Thymus (tissue), 11 donors: ENCODE measurements at regions not wholly inside any gene's neighbourhood (a gene's known extent, or its start where the extent isn't known, plus 50 kb on each side); places are given as distances from the start of the nearest gene placed in this dataset.
"Not testable (repeated sequence)": the region's sequence is repeated elsewhere in the genome, so short reads cannot be mapped to it uniquely, and the experiment has no call there.

Experiments used
- DNase-seq, 9 donors: peaks; one replicate each; pipeline ENCODE4 v3.0.0-alpha.2; 2013; ENCODE audit warnings: low spot score in 9 of 9, low read depth in 6 of 9, missing footprints in 1 of 9
- H3K27ac ChIP-seq, 2 donors: one replicate each; pipeline ENCODE4 v1.5.1; 2013; ENCODE audit warnings: control low read depth in 1 of 2, low read depth in 1 of 2, low read length in 1 of 2, mild to moderate bottlenecking in 1 of 2, moderate library complexity in 1 of 2
- H3K27me3 ChIP-seq, 2 donors: one replicate each; pipeline ENCODE4 v1.5.1; 2013; ENCODE audit warnings: low read length in 1 of 2; ENCODE audit not compliant: control insufficient read depth in 2 of 2, insufficient read depth in 1 of 2
- H3K36me3 ChIP-seq, 2 donors: one replicate each; pipeline ENCODE4 v1.5.1; 2013; ENCODE audit warnings: low read length in 1 of 2, mild to moderate bottlenecking in 1 of 2, moderate library complexity in 1 of 2; ENCODE audit not compliant: control insufficient read depth in 2 of 2, insufficient read depth in 2 of 2
- H3K4me1 ChIP-seq, 2 donors: one replicate each; pipeline ENCODE4 v1.5.1; 2013; ENCODE audit warnings: low read length in 2 of 2; ENCODE audit not compliant: control insufficient read depth in 2 of 2, insufficient read depth in 2 of 2
- H3K4me3 ChIP-seq, 2 donors: one replicate each; pipeline ENCODE4 v1.5.1; 2013; ENCODE audit warnings: low read length in 2 of 2, control low read depth in 1 of 2, mild to moderate bottlenecking in 1 of 2
- H3K9me3 ChIP-seq, 2 donors: one replicate each; pipeline ENCODE4 v1.5.1; 2013; ENCODE audit warnings: low read length in 1 of 2, mild to moderate bottlenecking in 1 of 2; ENCODE audit not compliant: control insufficient read depth in 2 of 2, insufficient read depth in 1 of 2
- WGBS: extraction: QIAGEN DNeasy Blood & Tissue Kit; methylation state at CpG from one replicate; pipeline ENCODE4 v1.1.7; 2013; 5-methylcytosine and 5-hydroxymethylcytosine counted together
- donor health status: healthy.

- H3K4me1 ChIP-seq, result no peaks in the 10 kb centered on the region
- H3K27me3 ChIP-seq, result no peaks in the 10 kb centered on the region
- WGBS, result 96% methylated on average over 4 of the region's 4 CpGs
- H3K9me3 ChIP-seq, result peaks cover 0 to 2% of the 10 kb centered on the region in 2 donors
- H3K4me3 ChIP-seq, result no peak overlapping the region
- no peak overlapping the region for H3K27ac ChIP-seq
- no peak for DNase-seq
- H3K36me3 ChIP-seq, result no peaks in the 10 kb centered on the region
Observed at GRCh38 chr3:127438371-127438770, 150.5 kb upstream of the PRR20G start.

GRCh38 chr3:127435299-127435698, 147.5 kb upstream of the PRR20G start:
- not testable (repeated sequence) for DNase-seq, H3K4me1 ChIP-seq, H3K27me3 ChIP-seq, H3K36me3 ChIP-seq, H3K9me3 ChIP-seq, H3K27ac ChIP-seq, H3K4me3 ChIP-seq
- 100% methylated on average over 2 of the region's 2 CpGs for WGBS

GRCh38 chr3:127431066-127431465, 143.2 kb upstream of the PRR20G start:
- no peaks in the 10 kb centered on the region for H3K4me1 ChIP-seq
- peaks cover 0 to 22% of the 10 kb centered on the region in 2 donors for H3K27me3 ChIP-seq
- no peaks in the 10 kb centered on the region for H3K9me3 ChIP-seq
- no peak overlapping the region for H3K4me3 ChIP-seq
- no peak for DNase-seq
- 87% methylated on average over 6 of the region's 6 CpGs for WGBS
- H3K36me3 ChIP-seq, result no peaks in the 10 kb centered on the region
- H3K27ac ChIP-seq, result no peak overlapping the region

GRCh38 chr3:127428344-127428997, 140.6 kb upstream of the PRR20G start:
- Histone ChIP-seq H3K36me3 (no peaks in the 10 kb centered on the region), H3K9me3 (no peaks in the 10 kb centered on the region), H3K27me3 (peaks cover 0 to 45% of the 10 kb centered on the region in 2 donors), H3K27ac (no peak overlapping the region), H3K4me3 (no peak overlapping the region), H3K4me1 (no peaks in the 10 kb centered on the region)
- DNase-seq, result no peak
- 89% methylated on average over 2 of the region's 2 CpGs for WGBS

DNA sequence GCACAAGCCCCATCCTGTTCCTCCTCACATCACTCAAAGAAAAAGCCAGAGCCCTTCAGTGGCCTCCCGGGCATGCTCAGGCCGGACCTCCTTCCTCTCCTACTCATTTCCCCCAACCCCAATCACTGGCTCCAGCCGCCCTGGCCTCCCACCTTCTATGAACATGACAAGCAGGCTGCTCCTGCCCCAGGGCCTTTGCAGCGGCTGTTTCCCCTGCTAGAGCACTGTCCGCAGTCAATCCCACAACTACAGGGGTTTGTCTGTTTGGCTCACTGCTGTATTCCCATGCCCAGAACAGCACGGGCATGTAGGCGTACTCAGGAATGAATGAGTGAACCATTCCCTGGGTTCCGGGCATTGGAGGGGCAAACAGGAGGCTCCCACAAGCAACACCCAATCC, 139.8 kb upstream of the PRR20G start:
- H3K4me3 ChIP-seq, result no peak overlapping the region
- H3K9me3 ChIP-seq, result no peaks in the 10 kb centered on the region
- no peak overlapping the region for H3K27ac ChIP-seq
- H3K27me3 ChIP-seq, result peaks cover 0 to 52% of the 10 kb centered on the region in 2 donors
- no peak for DNase-seq
- 72% methylated on average over 8 of the region's 8 CpGs for WGBS
- H3K36me3 ChIP-seq, result no peaks in the 10 kb centered on the region
- no peaks in the 10 kb centered on the region for H3K4me1 ChIP-seq

DNA sequence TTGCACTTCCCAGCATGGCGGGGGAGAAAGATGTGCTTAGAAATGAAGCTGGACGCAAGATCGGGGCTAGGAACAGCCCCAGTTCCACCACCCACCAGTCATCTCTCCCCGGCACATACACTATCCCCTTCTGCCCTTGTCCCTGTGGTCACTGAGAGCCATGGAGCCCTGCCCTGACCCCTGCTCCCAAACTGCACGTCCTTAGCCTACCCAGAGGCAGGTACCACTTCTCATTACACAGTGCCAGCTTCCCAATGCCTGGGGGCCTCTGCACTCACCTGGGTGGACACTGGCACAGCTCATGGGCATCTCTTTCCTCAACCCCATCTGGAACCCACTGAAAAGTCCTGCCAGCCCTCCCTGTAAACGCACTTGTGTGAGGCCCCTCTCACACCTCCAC, 139.3 kb upstream of the PRR20G start:
- DNase-seq, result no peak
- no peak overlapping the region for H3K27ac ChIP-seq
- 78% methylated on average over 6 of the region's 6 CpGs for WGBS
- no peaks in the 10 kb centered on the region for H3K4me1 ChIP-seq
- H3K27me3 ChIP-seq, result peaks cover under 1 to 57% of the 10 kb centered on the region in 2 donors
- H3K9me3 ChIP-seq, result no peaks in the 10 kb centered on the region
- no peak overlapping the region for H3K4me3 ChIP-seq
- H3K36me3 ChIP-seq, result no peaks in the 10 kb centered on the region

- Histone ChIP-seq H3K27me3 (peaks cover 2 to 61% of the 10 kb centered on the region in 2 donors), H3K27ac (no peak overlapping the region), H3K36me3 (no peaks in the 10 kb centered on the region), H3K4me3 (no peak overlapping the region), H3K4me1 (no peaks in the 10 kb centered on the region), H3K9me3 (no peaks in the 10 kb centered on the region)
- 40% methylated on average over 18 of the region's 18 CpGs for WGBS
- DNase-seq, result no peak
Observed at GRCh38 chr3:127426444-127427153, 138.8 kb upstream of the PRR20G start.

- WGBS, result 81% methylated on average over 20 of the region's 20 CpGs
- no peak overlapping the region for H3K4me3 ChIP-seq
- H3K36me3 ChIP-seq, result no peaks in the 10 kb centered on the region
- H3K9me3 ChIP-seq, result no peaks in the 10 kb centered on the region
- H3K27me3 ChIP-seq, result peaks cover 2 to 67% of the 10 kb centered on the region in 2 donors
- no peak overlapping the region for H3K27ac ChIP-seq
- H3K4me1 ChIP-seq, result no peaks in the 10 kb centered on the region
- DNase-seq, result no peak
Observed at GRCh38 chr3:127425505-127426443, 137.9 kb upstream of the PRR20G start.
